HG03039 (cell line): ENCODE measurements at regions not wholly inside any gene's neighbourhood (a gene's known extent, or its start where the extent isn't known, plus 50 kb on each side); places are given as distances from the start of the nearest gene placed in this dataset.
A peak's percentile ranks its signal among the peaks of the same experiment; 100 is the strongest.
"Not testable (repeated sequence)": the region's sequence is repeated elsewhere in the genome, so short reads cannot be mapped to it uniquely, and the experiment has no call there.

Experiments
- ATAC-seq: cut with Tn5 transposase; IDR thresholded peaks from one replicate; pipeline ENCODE4 v1.9.1; 2021; ENCODE audit warnings: mild to moderate bottlenecking, moderate library complexity; ENCODE audit not compliant: unreplicated experiment

DNA sequence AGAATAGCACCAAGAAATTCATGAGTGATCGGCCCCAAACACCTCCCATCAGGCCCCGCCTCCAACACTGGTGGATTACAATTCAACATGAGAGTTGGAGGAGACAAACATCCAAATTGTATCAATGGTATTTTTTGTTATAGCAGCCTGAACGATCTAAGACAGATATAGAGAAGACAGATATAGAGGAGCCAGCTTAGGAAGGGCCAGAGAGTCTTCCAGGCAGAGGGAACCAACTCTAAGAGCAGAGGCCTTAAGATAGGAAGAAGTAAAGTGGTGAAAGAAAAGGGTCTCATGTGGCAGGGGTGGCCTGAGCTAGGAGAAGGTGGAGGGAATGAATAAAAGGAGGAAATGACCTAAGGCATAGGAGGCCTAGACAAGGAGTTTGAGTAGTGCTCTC, 158.8 kb upstream of the TBL1XR1 start:
- no peak for ATAC-seq

DNA sequence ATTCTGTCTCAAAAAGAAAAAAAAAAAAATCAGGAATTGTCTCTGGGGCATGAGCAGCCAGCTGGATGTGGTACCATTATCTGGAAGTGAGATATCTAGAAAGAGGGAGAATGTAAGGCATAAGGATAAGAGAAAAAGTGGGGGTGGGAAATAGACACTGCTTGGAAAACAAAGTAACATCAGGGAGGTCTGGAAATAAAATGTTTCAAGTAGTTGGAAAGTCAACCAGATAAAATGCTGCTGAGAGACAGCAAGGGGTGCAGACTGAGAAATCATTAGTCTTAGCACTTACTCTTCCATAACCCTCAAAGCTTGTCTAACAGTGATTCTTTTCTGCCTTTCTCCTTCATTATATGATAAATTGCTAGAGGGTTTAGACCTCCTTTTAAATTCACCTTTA, 159.7 kb upstream of the TBL1XR1 start:
- no peak for ATAC-seq

DNA sequence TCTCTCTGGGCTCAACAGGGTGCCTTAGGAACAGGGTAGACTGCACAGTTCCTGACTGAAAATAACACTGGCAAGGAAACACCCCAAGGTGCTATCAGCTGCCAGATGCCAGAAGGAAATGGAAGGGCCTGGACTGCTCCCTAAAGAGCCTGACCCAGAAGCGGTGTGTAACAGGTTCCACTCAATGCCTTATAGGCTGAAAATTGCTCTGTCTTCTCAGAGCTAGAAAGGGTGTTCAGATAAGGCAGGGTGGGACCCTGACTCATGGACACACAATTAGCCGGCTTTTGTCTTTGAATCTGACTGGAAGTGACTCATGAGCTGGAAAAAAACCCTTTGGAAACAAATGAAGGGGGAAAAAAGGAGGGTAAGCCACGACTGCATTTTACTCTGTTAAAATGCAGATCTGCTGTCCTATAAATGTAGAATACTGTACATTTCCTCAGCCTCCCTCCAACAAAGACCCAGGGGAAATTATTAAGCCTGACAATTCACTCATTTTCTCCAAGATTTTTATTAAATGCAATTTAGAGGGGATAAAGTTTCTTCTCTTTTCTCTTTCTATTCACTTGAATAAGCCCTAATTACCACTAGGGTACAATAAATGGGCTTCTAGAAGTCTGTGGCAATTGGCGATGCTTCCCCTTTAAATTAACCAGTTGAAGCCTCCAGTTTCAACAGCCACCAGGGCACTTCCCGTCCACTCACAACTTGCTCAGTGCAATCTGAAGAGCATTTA, 160.2 kb upstream of the TBL1XR1 start:
- ATAC-seq, result no peak

DNA sequence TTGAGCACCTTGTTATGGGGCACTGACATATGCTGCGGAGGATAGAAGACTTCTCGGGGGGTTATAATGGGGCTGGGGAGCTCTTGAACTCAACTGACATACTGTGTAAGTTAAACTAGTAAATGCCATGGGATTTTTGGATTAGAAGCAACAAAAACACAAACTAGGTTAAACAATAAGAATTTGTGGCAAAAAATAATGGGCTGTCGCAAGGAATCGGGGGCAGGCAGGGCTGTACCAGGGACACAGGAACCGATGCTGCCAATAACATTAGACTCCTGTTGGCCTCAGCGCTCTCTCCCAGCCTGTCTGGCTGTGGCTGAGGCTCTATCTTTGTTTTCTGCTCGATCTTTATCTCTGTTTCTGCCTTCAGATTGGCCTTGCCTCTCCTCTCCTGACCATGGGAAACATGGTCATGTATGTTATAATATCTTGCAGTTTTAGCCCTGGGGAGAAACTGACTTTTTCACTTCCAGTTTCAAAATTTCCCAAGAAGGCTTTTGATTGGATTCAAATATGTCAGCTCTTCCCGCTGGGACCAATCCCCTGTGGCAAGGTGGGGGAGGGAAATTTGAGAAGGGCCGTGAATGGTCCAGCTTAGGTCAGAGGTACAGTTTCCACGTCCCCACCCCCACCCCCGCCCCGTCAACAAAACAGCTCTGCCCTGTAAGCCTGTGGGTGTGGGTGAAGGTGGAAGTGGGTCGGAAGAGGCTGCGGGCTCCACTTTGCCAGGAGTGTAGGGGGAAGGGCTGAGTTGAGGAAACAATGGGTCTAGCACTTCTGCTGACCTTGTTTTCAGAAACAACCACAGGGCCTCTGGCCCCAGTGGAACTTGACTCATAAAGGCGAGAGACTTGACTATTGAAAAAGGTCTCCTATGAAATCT, 161.1 kb upstream of the TBL1XR1 start:
- ATAC-seq, result peak; percentile 41

DNA sequence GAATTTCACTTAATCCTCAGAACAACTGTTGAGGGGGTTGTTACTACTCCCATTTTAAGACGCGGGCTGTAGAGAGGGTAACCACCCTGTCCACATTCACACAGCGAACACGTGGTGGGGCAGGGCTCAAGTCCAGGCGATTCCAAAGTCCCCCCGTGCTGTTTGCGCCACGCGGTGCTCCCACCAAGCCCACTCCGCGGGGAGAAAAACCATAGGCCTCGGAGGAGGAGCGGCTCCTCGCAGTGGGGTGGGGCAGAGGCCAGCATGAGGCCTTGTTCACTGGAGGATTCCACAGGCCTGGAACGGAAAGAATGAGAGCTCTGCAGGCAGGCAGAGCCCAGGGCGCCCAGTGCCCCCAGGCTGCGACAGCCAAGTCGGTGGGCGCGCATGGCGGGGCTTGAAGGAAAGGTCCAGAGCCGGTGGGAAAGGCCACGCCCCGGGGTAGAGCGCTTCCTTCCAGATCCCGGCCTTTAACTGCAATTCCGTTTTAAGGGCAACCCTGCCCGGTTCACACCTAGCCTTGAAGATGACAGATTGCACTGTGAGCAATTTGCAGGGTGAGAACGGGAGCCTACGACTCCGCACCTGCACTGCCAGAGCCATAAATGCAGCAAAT, 161.8 kb upstream of the TBL1XR1 start:
- ATAC-seq, result peak; percentile 4

DNA sequence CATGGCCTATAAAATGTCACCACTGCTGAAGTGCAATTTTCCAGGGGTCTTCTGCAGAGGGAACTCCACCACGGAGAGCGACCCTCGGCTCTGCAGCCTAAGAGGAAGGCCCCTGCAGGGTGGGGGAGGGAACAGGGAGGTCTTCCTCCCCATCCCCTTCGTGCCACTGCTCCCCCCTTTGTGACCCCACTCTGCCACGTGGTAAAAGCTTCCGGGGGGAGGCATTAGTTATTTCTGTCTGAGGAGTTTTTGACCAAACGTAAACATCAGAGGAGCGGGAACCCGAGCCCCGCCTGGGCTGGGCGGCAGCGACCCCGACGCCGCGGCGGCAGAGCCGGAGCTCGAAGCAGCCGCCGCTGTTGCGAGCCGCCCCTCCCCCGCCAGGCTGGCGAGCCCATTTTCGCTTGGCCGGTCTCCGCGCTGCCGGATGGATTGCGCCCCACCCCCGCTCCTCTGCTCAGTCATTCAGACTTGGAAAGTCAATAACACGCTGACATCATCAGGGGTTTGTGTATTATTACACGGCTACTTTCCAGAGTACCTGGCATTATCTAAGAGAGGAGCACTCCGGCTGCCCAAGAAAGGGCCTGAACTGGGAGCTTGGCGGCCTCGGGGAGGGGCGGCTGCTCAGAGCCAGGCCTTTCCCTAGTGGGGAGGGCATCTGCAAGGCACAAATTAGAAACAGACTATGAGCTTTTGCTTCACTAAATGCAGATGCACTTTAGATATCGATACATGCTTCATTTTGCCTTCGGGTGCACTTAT, 162.5 kb upstream of the TBL1XR1 start:
- peak; percentile 69 for ATAC-seq

DNA sequence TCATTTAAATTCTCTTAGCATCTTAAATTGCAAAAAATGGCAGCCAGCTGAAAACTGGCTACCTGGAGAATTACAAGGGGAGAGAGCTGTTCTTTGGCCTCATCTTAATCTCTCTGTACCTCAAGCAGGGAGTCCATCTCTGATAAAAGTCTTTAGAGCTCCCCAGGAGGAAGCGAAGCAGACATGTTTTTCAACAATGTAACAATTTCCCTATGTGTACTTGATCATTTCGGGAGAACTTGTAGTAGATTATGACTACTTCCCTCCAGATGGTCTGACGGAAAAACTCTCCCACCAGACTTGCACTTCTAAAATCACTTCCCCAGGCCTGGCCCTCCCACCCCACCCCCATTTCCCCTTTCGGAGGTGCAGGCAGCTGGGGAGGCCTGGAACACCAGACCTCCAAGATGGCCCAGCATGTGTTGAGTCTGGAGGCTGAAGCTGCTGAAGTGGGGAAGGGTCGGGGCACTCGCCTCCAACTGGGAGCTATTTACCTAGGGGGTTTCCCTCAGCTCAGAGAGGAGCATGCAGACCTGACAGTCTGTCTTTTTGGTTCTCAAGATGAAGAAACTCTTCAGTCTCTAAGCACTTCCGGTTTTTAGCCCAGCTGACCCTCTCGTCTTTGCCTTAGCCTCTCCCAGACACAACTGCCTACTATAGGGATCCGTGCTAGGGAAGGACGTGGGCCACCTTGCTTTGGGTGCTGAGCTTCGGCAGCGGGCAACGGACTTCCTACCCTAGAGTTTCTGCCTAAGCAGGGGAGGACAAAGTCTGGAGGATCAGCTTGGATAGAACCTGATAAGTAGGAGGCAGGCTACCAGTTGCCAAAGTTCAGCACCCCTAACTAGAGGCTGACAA, 164.0 kb upstream of the TBL1XR1 start:
- no peak for ATAC-seq

DNA sequence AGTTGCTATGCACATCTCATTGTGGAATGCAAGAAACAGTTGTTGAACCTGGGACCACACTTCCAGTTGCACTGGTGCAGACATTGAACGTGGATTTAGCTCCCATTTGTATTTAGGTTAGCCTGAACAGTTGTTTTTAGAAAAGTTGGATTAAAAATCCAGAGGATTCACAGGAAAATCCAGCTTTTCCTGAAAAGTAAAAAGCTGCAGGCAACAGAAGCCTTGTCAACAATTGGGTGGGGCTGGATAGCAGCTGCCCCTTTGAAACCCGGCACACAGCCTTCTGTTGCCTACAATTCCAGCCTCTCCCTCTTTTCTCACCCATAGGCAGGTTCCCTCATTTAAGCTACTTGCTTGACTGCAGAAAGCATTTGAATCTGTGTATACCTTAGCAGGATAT, 165.3 kb upstream of the TBL1XR1 start:
- ATAC-seq, result no peak

DNA sequence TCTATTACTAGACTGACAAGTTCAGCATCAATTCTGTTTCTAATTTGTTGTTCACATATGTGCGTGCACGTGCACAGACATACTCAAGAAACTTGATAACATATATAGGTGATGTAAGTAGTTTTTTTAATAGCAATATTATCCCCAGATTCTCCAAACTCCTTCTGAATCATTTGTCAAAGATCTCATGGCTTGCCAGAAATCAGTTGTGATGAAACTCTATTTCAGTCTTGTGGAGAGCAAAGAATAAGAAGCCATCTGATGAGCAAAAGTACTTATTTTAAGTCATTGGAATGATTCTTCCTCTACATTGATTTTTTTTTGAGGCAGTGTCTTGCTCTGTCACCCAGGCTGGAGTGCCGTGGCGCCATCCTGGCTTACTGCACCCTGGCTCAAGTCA, 167.0 kb upstream of the TBL1XR1 start:
- ATAC-seq, result no peak

DNA sequence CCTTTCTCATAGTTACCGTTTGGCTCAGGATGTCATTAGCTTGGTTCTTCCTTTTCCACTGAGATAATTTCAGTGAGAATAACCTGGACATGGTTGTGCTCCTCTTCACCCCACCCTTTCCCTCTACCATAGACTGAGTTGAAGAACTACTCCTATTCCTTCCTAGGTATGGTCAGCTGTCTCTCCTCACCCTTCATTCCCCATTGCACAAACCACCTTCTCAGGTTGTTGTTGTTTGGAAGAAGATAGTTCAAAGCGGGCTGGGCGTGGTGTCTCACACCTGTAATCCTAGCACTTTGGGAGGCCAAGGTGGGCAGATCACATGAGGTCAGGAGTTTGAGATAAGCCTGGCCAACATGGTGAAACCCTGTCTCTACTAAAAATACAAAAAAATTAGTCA, 168.0 kb upstream of the TBL1XR1 start:
- not testable (repeated sequence) for ATAC-seq

DNA sequence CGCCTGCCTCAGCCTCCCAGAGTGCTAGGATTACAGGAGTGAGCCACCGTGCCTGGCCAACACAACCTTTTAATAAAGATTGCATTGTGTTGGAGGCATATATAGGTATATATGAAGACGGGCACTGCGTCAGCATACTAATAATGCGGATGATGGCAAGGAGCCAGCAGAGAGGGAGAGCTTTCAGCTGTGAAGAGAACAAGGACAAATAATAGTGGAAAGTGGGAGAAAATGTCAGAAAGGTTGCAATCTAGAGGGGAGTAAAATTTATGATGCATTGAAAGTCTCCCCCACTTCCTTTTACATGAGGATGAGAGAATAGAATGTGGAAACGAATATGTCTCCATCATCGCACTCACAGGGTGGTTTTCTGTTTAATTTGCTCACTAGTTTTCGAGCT, 170.5 kb upstream of the TBL1XR1 start:
- ATAC-seq, result no peak

DNA sequence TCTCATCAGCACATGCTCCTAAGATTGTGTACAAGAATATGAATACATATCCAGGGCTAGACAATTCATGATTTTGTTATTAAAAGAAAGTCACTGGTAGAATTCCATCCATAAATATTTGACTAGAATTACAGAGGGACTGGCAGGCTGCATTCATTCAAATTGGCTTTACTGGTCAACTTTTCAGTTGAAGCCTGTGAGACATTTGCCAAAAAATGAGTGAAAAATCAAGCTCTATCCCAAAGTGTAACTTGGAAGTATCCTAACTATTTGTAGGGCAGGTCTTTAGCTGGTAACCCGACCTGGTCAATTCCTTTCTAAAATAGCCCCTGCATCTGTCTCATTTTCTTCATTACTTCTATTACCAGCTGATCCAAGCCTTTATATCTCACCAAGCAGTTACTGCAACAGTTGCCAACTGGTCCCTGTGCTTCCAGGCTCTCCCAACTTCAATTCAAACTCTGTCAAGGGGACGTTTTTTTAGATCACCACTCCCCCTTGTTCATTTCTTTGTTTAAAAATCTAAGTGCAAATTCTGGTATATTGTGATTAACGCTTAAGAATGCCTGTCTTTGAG, 173.1 kb upstream of the TBL1XR1 start:
- ATAC-seq, result no peak

DNA sequence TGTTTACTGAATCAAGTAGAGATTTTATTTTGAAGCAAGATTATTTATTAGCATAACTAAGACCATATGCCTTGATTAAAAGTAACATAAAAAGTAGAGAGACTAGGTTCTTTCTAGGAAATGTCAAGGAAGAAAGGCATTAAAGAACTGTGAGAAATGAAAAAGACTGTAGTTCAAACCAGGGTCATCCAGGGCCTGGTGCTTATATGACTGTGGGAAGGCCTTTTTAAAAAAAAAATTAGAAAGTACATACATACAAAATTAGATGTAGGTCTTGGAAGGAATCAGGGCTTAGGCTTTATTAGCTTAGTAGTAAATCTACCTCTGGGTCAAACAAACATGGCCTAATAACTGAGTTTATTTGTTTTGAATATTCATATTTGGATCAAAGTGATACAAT, 173.9 kb upstream of the TBL1XR1 start:
- no peak for ATAC-seq

DNA sequence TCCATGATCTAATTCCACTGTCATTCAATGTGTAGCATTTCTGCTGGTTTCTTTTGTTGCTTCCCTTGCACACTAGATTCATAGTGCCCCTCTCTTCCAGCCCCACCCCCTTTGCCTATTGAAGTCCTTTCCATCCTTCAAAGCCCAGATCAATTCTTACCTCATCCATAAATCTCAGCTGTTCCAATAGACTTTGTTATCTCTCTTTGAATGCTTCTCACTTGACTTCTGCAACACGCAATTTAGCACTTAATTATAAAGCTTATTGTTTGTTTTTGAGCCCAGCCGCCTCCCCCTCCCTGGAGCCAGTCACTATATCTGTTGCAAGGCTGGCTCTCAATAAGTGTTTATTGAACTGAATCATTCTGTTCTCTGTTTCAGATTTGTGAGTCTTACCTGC, 174.6 kb upstream of the TBL1XR1 start:
- ATAC-seq, result no peak

DNA sequence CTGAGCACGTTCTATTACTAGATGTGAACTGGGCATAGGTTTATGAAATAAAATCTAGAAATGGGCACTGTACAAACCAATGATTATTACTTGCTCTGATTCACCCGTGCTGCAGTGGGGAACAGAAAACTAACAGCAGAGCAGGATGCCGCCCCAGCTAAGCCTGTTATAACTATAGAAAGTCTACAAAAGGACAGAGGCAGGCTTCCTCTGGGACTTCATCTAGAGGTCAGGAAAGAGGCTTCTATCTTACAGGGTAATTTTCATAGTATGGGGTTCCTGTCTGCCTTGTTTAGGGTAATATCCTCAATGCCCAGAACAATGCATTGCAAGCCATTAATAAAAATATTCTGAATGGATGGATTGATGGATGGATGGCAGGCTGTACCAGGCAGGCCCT, 177.0 kb upstream of the TBL1XR1 start:
- ATAC-seq, result no peak

DNA sequence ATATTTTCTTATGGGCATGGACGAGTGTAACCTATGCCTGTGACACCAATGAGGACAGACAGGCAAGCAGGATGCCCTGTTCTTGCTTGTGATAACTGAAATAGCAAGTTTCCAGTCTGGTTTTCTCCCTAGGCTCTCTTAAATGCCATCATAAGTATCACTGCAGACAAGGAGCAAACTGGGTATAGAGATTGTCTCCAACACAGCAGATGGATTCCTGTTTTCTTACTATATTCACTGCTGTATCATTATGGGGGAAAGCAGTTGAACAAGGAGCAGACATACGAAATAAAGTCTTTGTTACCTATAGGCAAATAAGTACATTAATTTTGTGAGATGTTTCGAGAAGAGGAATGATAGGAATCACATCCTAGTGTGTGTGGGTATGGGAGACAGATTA, 178.0 kb upstream of the TBL1XR1 start:
- ATAC-seq, result no peak

DNA sequence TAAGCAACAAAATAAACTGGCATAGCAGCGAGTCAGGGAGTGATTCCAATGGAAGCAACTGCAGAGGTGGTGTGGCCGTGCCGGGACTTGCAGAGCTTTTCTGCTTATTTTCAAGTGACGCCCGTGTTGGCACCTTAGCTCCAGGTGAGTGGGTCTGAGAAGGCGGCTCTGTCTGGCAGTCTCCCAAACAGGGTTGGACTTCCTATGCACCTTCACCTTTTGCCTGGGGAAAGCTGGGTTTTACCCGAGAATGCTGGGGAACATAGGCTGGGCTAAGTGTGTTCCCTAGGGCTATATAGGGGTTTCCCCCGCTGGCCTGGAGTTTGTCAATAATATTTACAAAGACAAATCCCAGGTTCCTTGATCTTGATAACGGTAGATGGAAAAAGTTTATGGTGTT, 179.9 kb upstream of the TBL1XR1 start:
- no peak for ATAC-seq

DNA sequence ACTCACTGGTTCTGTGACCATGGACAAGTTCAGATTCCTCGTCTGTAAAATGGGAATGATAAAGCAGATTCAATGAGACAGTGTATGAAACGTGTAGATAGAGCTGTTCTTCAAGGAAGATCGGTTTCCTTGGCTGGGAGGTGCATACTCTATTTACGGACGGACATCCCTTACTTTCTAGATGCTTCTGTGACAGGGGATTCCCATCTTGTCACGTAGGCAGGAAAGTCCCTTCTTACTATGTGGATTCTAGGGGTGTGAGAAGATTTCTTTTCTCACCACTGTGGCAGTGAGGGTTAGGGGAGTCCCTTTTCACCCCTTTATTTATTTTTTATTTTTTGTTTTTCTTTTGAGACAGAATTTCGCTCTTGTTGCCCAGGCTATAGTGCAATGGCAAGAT, 180.9 kb upstream of the TBL1XR1 start:
- ATAC-seq, result peak; percentile 66

DNA sequence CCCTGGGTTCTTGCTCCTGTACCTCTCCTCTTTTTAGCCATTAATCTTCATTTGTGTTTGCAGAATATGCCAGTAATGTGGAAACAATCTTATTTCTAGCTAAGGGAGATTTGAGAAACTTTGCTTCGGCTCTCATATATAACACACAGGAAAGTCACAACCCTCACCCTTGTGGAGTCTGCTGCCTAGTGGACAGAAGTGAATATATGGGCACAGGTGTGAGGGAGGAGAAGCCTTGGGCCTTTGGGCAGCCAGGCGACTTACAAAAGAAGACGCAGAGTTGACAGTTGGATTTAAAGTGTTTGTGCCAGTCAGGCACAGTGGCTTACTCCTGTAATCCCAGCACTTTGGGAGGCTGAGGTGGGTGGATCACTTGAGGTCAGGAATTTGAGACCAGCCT, 181.8 kb upstream of the TBL1XR1 start:
- ATAC-seq, result no peak

DNA sequence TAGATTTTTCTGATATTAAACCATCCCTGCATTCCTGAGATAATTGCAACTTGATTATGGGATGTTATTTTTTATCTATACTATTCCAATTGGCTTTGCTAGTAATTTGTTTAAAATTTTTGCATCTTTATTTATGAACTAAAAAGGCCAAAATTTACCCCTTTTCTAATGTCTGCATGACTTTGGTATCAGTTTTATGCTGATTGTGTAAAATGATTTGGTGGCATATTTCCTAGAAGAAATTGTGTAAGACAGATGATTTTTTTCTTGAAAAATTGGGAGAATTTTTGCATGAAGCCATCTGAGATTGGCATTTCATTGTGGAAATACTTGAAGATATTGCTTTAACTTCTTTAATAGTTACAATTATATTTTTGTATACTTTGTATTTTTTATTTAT, 183.8 kb upstream of the TBL1XR1 start:
- ATAC-seq, result no peak
